IMR-90 (cell line): ENCODE measurements at regions not wholly inside any gene's neighbourhood (a gene's known extent, or its start where the extent isn't known, plus 50 kb on each side); places are given as distances from the start of the nearest gene placed in this dataset.

ENCODE experiments used
- BHLHE40 ChIP-seq: fragments of 150-350 bp; IDR thresholded peaks from 2 replicates; pipeline ENCODE4 v1.6.1; 2016; ENCODE audit warnings: mild to moderate bottlenecking, low read depth, low read length
- CEBPB ChIP-seq: IDR thresholded peaks from 2 replicates; pipeline ENCODE4 v1.6.1; 2012; ENCODE audit warnings: low read depth, low read length, improper control_type of control experiment
- CHD1 ChIP-seq: IDR thresholded peaks from 2 replicates; pipeline ENCODE4 v1.6.1; 2012; ENCODE audit warnings: low read depth, low read length, improper control_type of control experiment
- ELK1 ChIP-seq: fragments of 150-350 bp; IDR thresholded peaks from 2 replicates; pipeline ENCODE4 v1.6.1; 2016; ENCODE audit warnings: low read depth, mild to moderate bottlenecking, low read length, moderate library complexity, borderline replicate concordance
- FOS ChIP-seq: fragments of 150-350 bp; IDR thresholded peaks from 2 replicates; pipeline ENCODE4 v1.6.1; 2016; ENCODE audit warnings: low read depth, low read length
- MAFK ChIP-seq: IDR thresholded peaks from 2 replicates; pipeline ENCODE4 v1.6.1; 2012; ENCODE audit warnings: low read depth, low read length, improper control_type of control experiment
- MXI1 ChIP-seq: IDR thresholded peaks from 2 replicates; pipeline ENCODE4 v1.6.1; 2012; ENCODE audit warnings: low read depth, mild to moderate bottlenecking, low read length, moderate library complexity, borderline replicate concordance
- POLR2A ChIP-seq: IDR thresholded peaks from 2 replicates; pipeline ENCODE4 v1.6.1; 2012; ENCODE audit warnings: mild to moderate bottlenecking, low read depth, low read length
- RAD21 ChIP-seq: IDR thresholded peaks from 2 replicates; pipeline ENCODE4 v1.6.1; 2012; ENCODE audit warnings: low read length, improper control_type of control experiment
- RCOR1 ChIP-seq: IDR thresholded peaks from 2 replicates; pipeline ENCODE4 v1.6.1; 2012; ENCODE audit warnings: mild to moderate bottlenecking, low read length, improper control_type of control experiment; ENCODE audit not compliant: insufficient replicate concordance
- RFX5 ChIP-seq: IDR thresholded peaks from 2 replicates; pipeline ENCODE4 v1.8.0; 2012; ENCODE audit warnings: low read depth, mild to moderate bottlenecking, low read length, moderate library complexity
- SMC3 ChIP-seq: fragments of 150-350 bp; IDR thresholded peaks from 2 replicates; pipeline ENCODE4 v1.6.1; 2016; ENCODE audit warnings: low read depth, mild to moderate bottlenecking, antibody characterized with exemption, low read length, moderate library complexity
- TF ChIP-seq, protein P1 (sequence below): conservative IDR thresholded peaks from 2 replicates; pipeline ENCODE4 v1.5.1; 2012; ENCODE audit warnings: mild to moderate bottlenecking, low read depth, low read length, improper control_type of control experiment
- TF ChIP-seq, protein P2 (sequence below): fragments of 150-350 bp; IDR thresholded peaks from 2 replicates; pipeline ENCODE4 v1.6.1; 2017; ENCODE audit warnings: mild to moderate bottlenecking, antibody characterized with exemption, low read length, low read depth

DNA sequence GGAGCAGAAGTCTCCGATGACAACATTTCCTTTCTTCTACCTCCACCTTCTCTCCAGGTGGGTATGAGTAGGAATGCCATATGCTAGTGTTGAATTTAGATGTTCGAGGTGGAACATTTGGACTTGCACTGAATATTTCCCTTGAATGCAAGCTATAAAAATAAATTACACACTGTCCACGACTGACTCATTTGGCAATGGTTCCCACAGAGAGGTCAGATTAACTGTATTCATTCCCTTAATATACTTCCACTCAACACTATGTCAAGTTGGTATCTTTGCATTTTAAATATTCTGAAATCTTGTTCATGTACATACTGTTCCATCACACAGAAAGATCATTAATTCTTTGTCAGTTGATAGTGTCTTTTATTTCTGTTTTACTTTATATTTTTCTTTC is 222.6 kb upstream of the PIK3R1 start:
- TF ChIP-seq CEBPB (no peak), SMC3 (no peak), MXI1 (no peak), CHD1 (no peak), POLR2A (no peak), RCOR1 (no peak), ELK1 (no peak), RAD21 (no peak), FOS (no peak), BHLHE40 (no peak), RFX5 (no peak), MAFK (no peak)
- TF ChIP-seq, protein P1, sequence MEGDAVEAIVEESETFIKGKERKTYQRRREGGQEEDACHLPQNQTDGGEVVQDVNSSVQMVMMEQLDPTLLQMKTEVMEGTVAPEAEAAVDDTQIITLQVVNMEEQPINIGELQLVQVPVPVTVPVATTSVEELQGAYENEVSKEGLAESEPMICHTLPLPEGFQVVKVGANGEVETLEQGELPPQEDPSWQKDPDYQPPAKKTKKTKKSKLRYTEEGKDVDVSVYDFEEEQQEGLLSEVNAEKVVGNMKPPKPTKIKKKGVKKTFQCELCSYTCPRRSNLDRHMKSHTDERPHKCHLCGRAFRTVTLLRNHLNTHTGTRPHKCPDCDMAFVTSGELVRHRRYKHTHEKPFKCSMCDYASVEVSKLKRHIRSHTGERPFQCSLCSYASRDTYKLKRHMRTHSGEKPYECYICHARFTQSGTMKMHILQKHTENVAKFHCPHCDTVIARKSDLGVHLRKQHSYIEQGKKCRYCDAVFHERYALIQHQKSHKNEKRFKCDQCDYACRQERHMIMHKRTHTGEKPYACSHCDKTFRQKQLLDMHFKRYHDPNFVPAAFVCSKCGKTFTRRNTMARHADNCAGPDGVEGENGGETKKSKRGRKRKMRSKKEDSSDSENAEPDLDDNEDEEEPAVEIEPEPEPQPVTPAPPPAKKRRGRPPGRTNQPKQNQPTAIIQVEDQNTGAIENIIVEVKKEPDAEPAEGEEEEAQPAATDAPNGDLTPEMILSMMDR: no peak
- TF ChIP-seq, protein P2, sequence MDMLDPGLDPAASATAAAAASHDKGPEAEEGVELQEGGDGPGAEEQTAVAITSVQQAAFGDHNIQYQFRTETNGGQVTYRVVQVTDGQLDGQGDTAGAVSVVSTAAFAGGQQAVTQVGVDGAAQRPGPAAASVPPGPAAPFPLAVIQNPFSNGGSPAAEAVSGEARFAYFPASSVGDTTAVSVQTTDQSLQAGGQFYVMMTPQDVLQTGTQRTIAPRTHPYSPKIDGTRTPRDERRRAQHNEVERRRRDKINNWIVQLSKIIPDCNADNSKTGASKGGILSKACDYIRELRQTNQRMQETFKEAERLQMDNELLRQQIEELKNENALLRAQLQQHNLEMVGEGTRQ: no peak
